Common myeloid progenitor, CD34-positive (primary cell): ENCODE measurements at regions not wholly inside any gene's neighbourhood (a gene's known extent, or its start where the extent isn't known, plus 50 kb on each side); places are given as distances from the start of the nearest gene placed in this dataset.
"Not testable (repeated sequence)": the region's sequence is repeated elsewhere in the genome, so short reads cannot be mapped to it uniquely, and the experiment has no call there.

Experiments
- CTCF ChIA-PET: fragments of 350-600 bp; sonication (Branson Sonifier 250); formaldehyde crosslinking; loops from one replicate; lab custom pipeline; 2021; ENCODE audit warnings: antibody characterized with exemption; lab: Charles Lee
- POLR2A ChIA-PET: fragments of 350-600 bp; sonication (Branson Sonifier 250); formaldehyde crosslinking; loops from one replicate; lab custom pipeline; 2021; ENCODE audit warnings: antibody characterized with exemption; lab: Charles Lee
- DNase-seq, 3 donors: peaks; one replicate each; pipeline versions ENCODE4 v3.0.0 to v3.0.0-alpha.2; 2013
- H3K27ac ChIP-seq, 2 experiments: 1 replicate in 1 of 2; 2 replicates in 1 of 2; pipeline ENCODE4 v1.7.0; 2013; ENCODE audit warnings: inconsistent platforms in 2 of 2, low read length in 2 of 2, mild to moderate bottlenecking in 2 of 2, low read depth in 1 of 2, moderate library complexity in 1 of 2; ENCODE audit not compliant: severe bottlenecking in 2 of 2, insufficient read depth in 1 of 2, poor library complexity in 1 of 2
- H3K27me3 ChIP-seq, 5 experiments: replicated peaks in 2 of 5; 1 replicate in 3 of 5; 2 replicates in 2 of 5; pipeline versions ENCODE4 v1.6.1 to v1.7.0; 2013; ENCODE audit warnings: low read length in 4 of 5, mild to moderate bottlenecking in 2 of 5, moderate library complexity in 2 of 5, inconsistent platforms in 1 of 5; ENCODE audit not compliant: insufficient read depth in 5 of 5, control insufficient read depth in 4 of 5
- H3K36me3 ChIP-seq, 4 experiments: 1 replicate in 2 of 4; 2 replicates in 2 of 4; pipeline versions ENCODE4 v1.6.1 to v1.7.0; 2013; ENCODE audit warnings: low read length in 3 of 4, control low read depth in 1 of 4, mild to moderate bottlenecking in 1 of 4; ENCODE audit not compliant: control insufficient read depth in 4 of 4, insufficient read depth in 4 of 4
- H3K4me1 ChIP-seq, 4 experiments: 1 replicate in 3 of 4; 2 replicates in 1 of 4; pipeline versions ENCODE4 v1.6.1 to v1.7.1; 2013; ENCODE audit warnings: low read length in 3 of 4, mild to moderate bottlenecking in 3 of 4, control low read depth in 1 of 4, inconsistent platforms in 1 of 4, moderate library complexity in 1 of 4; ENCODE audit not compliant: control insufficient read depth in 4 of 4, insufficient read depth in 4 of 4; ENCODE audit errors: control extremely low read depth in 1 of 4
- H3K4me3 ChIP-seq, 7 experiments: 1 replicate in 4 of 7; 2 replicates in 3 of 7; pipeline versions ENCODE4 v1.5.1 to v1.7.0; 2013; ENCODE audit warnings: mild to moderate bottlenecking in 7 of 7, low read length in 6 of 7, moderate library complexity in 6 of 7, inconsistent platforms in 2 of 7, low read depth in 2 of 7, control low read depth in 1 of 7; ENCODE audit not compliant: insufficient read depth in 4 of 7, control insufficient read depth in 1 of 7; ENCODE audit errors: extremely low read depth in 1 of 7
- H3K9me3 ChIP-seq, 5 experiments: 1 replicate in 4 of 5; 2 replicates in 1 of 5; pipeline versions ENCODE4 v1.6.1 to v1.7.1; 2013; ENCODE audit warnings: low read length in 4 of 5, mild to moderate bottlenecking in 2 of 5, inconsistent platforms in 1 of 5, low read depth in 1 of 5, moderate library complexity in 1 of 5; ENCODE audit not compliant: control insufficient read depth in 4 of 5, insufficient read depth in 2 of 5; ENCODE audit errors: control extremely low read depth in 1 of 5
- WGBS: methylation state at CpG from one replicate; pipeline ENCODE4 v1.1.5; 2013; ENCODE audit not compliant: insufficient coverage; 5-methylcytosine and 5-hydroxymethylcytosine counted together

GRCh38 chr16:65263896-65264295 is 142.0 kb upstream of the CDH11 start:
- ChIA-PET CTCF (interaction anchor here (1.3 kb wide), 1 partner anchor 10 kb away, joined by 3 read pairs; no protein-coding TSS in a partner anchor), POLR2A (no interaction called here)
- no CpG with 5 or more reads among the region's 1 CpG for WGBS

GRCh38 chr16:65260746-65261145 is 138.9 kb upstream of the CDH11 start:
- Histone ChIP-seq H3K4me1 (no peaks in the 10 kb centered on the region), H3K9me3 (peaks cover 0 to 2% (median 0%) of the 10 kb centered on the region in 5 experiments), H3K27me3 (no peaks in the 10 kb centered on the region), H3K27ac (no peak overlapping the region), H3K4me3 (no peak overlapping the region), H3K36me3 (no peaks in the 10 kb centered on the region)
- ChIA-PET POLR2A (no interaction called here), CTCF (no interaction called here)
- no peak for DNase-seq
- no CpG with 5 or more reads among the region's 1 CpG for WGBS

More at GRCh38 chr16:65263896-65264295, 142.0 kb upstream of the CDH11 start:
- H3K4me1 ChIP-seq, result no peaks in the 10 kb centered on the region
- no peak overlapping the region for H3K4me3 ChIP-seq
- H3K36me3 ChIP-seq, result no peaks in the 10 kb centered on the region
- no peak overlapping the region for H3K27ac ChIP-seq
- peaks cover 0 to 2% (median 0%) of the 10 kb centered on the region in 5 experiments for H3K9me3 ChIP-seq
- no peaks in the 10 kb centered on the region for H3K27me3 ChIP-seq
- DNase-seq, result no peak

GRCh38 chr16:65254144-65254543 is 132.3 kb upstream of the CDH11 start:
- no peaks in the 10 kb centered on the region for H3K27me3 ChIP-seq
- no peak overlapping the region for H3K4me3 ChIP-seq
- no peak for DNase-seq
- WGBS, result no CpG with 5 or more reads among the region's 1 CpG
- no peaks in the 10 kb centered on the region for H3K36me3 ChIP-seq
- H3K27ac ChIP-seq, result no peak overlapping the region
- no peaks in the 10 kb centered on the region for H3K4me1 ChIP-seq
- ChIA-PET POLR2A (no interaction called here), CTCF (interaction anchor here (0.8 kb wide), 1 partner anchor 10 kb away, joined by 3 read pairs; no protein-coding TSS in a partner anchor)
- H3K9me3 ChIP-seq, result no peaks in the 10 kb centered on the region

- DNase-seq, result no peak
- no peak overlapping the region for H3K4me3 ChIP-seq
- WGBS, result 79% methylated on average over 5 of the region's 8 CpGs
- no peaks in the 10 kb centered on the region for H3K4me1 ChIP-seq
- H3K9me3 ChIP-seq, result no peaks in the 10 kb centered on the region
- ChIA-PET POLR2A (no interaction called here), CTCF (interaction anchor here (0.6 kb wide), 1 partner anchor 574 kb away, joined by 3 read pairs; no protein-coding TSS in a partner anchor)
- H3K27ac ChIP-seq, result no peak overlapping the region
- no peaks in the 10 kb centered on the region for H3K36me3 ChIP-seq
- H3K27me3 ChIP-seq, result no peaks in the 10 kb centered on the region
Measured at GRCh38 chr16:65249768-65250167, 127.9 kb upstream of the CDH11 start.

- H3K27ac ChIP-seq, result no peak overlapping the region
- H3K36me3 ChIP-seq, result no peaks in the 10 kb centered on the region
- no peaks in the 10 kb centered on the region for H3K27me3 ChIP-seq
- no peak for DNase-seq
- H3K4me3 ChIP-seq, result no peak overlapping the region
- no peaks in the 10 kb centered on the region for H3K9me3 ChIP-seq
- no peaks in the 10 kb centered on the region for H3K4me1 ChIP-seq
- CTCF ChIA-PET, result no interaction called here
- WGBS, result 100% methylated on average over 1 of the region's 2 CpGs
- POLR2A ChIA-PET, result no interaction called here
Measured at GRCh38 chr16:65244787-65245186, 122.9 kb upstream of the CDH11 start.

- ChIA-PET POLR2A (no interaction called here), CTCF (no interaction called here)
- WGBS, result no CpG with 5 or more reads among the region's 9 CpGs
- no peaks in the 10 kb centered on the region for H3K36me3 ChIP-seq
- H3K27ac ChIP-seq, result no peak overlapping the region
- H3K4me3 ChIP-seq, result no peak overlapping the region
- H3K4me1 ChIP-seq, result no peaks in the 10 kb centered on the region
- no peaks in the 10 kb centered on the region for H3K27me3 ChIP-seq
- no peaks in the 10 kb centered on the region for H3K9me3 ChIP-seq
- DNase-seq, result no peak
Measured at GRCh38 chr16:65235339-65236177, 113.7 kb upstream of the CDH11 start.

GRCh38 chr16:65234721-65235320 is 113.0 kb upstream of the CDH11 start:
- DNase-seq, POLR2A ChIA-PET, H3K27me3 ChIP-seq, H3K4me3 ChIP-seq, CTCF ChIA-PET, H3K9me3 ChIP-seq, H3K36me3 ChIP-seq, H3K27ac ChIP-seq, H3K4me1 ChIP-seq: not testable (repeated sequence)
- WGBS, result 91% methylated on average over 4 of the region's 16 CpGs
